ENCODE measurements at regions not wholly inside any gene's neighbourhood (a gene's known extent, or its start where the extent isn't known, plus 50 kb on each side); places are given as distances from the start of the nearest gene placed in this dataset.

- TF ChIP-seq, protein P1, sequence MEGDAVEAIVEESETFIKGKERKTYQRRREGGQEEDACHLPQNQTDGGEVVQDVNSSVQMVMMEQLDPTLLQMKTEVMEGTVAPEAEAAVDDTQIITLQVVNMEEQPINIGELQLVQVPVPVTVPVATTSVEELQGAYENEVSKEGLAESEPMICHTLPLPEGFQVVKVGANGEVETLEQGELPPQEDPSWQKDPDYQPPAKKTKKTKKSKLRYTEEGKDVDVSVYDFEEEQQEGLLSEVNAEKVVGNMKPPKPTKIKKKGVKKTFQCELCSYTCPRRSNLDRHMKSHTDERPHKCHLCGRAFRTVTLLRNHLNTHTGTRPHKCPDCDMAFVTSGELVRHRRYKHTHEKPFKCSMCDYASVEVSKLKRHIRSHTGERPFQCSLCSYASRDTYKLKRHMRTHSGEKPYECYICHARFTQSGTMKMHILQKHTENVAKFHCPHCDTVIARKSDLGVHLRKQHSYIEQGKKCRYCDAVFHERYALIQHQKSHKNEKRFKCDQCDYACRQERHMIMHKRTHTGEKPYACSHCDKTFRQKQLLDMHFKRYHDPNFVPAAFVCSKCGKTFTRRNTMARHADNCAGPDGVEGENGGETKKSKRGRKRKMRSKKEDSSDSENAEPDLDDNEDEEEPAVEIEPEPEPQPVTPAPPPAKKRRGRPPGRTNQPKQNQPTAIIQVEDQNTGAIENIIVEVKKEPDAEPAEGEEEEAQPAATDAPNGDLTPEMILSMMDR (IDR thresholded peaks at IDR 0.05), result no peak
- TF ChIP-seq ZFX (IDR thresholded peaks at IDR 0.05; ENCODE audit: borderline replicate concordance), result no peak
These were observed 457.2 kb downstream of the NLGN4X start for GRCh38 chrX:5771441-5771840.
